Esophagus mucosa (tissue), 1 donor: ENCODE measurements at regions not wholly inside any gene's neighbourhood (a gene's known extent, or its start where the extent isn't known, plus 50 kb on each side); places are given as distances from the start of the nearest gene placed in this dataset.

Experiments
- ATAC-seq: fragments of 200-7000 bp; cut with Tn5 transposase; one replicate; pipeline ENCODE4 v1.9.1; 2020
- donor health status: DM: yes; HTN: yes; CAD: no.

GRCh38 chr1:9179463-9180110 is 50.7 kb upstream of the GPR157 start:
- no peak for ATAC-seq

GRCh38 chr1:9180111-9180819 is 51.4 kb upstream of the GPR157 start:
- peak; percentile 25 for ATAC-seq

- peak; percentile 51 for ATAC-seq
These were observed 52.4 kb upstream of the GPR157 start for GRCh38 chr1:9181176-9181906.

- ATAC-seq, result peak; percentile 71
These were observed 52.4 kb upstream of the H6PD start for GRCh38 chr1:9181990-9182783.

- ATAC-seq, result peak; percentile 10
These were observed 51.8 kb upstream of the H6PD start for GRCh38 chr1:9182784-9183257.

GRCh38 chr1:9183441-9183840 is 51.1 kb upstream of the H6PD start:
- ATAC-seq, result no peak

DNA sequence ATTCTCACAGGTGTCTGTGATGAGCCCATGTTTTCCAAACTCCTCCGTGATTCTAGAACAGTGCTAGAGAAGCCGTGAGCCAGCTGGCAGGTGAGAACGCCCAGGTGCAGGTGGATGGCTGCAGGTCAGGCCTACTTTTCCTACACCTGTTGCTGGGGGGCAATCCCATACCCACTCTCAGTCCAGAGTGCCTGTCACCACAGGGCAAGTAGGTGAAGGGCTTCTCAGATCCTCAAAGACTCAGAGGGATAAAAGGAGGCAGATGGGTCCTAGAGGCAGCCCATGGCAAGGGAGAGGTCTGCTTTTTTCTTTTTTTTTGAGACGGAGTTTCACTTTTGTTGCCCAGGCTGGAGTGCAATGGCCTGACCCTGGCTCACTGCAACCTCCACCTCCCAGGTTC is 50.7 kb upstream of the H6PD start:
- no peak for ATAC-seq

DNA sequence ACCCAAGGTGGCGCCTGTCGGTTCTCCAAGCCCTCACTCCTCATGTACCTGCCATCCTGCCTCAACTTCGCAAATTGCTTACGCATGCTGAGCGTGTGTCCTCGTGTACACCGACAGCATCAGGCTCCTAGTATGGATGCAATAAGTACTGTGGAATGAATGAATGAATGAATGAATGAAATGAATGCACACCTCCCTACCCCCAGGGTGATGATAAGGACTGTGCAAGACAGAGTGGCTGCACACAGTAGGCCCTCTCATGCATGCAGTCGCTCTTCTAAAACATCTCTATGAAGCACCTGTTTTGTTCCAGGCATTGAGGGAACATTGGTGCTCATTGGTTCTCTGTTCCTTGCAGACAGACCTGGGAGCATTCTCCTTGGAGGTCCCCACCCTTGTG is 49.8 kb upstream of the H6PD start:
- no peak for ATAC-seq
